Activated CD4-positive, alpha-beta T cell treated with anti-CD3 and anti-CD28 coated beads for 24 hours (primary cell): ENCODE measurements at regions not wholly inside any gene's neighbourhood (a gene's known extent, or its start where the extent isn't known, plus 50 kb on each side); places are given as distances from the start of the nearest gene placed in this dataset.
"Not testable (repeated sequence)": the region's sequence is repeated elsewhere in the genome, so short reads cannot be mapped to it uniquely, and the experiment has no call there.

Source experiments
- DNase-seq, 2 donors: peaks; one replicate each; pipeline ENCODE4 v3.0.0-alpha.2; 2020; ENCODE audit warnings: low read depth in 2 of 2

- DNase-seq = not testable (repeated sequence)
Observed at GRCh38 chrX:65825226-65825625, 157.8 kb downstream of the MSN start.

GRCh38 chrX:65821721-65822496 lies 154.5 kb downstream of the MSN start:
- peak; percentile 5 to 6 for DNase-seq

- DNase-seq = not testable (repeated sequence)
Observed at GRCh38 chrX:65819983-65820382, 152.5 kb downstream of the MSN start.

- no peak for DNase-seq
Observed at GRCh38 chrX:65813245-65813644, 145.8 kb downstream of the MSN start.

- no peak for DNase-seq
Observed at GRCh38 chrX:65811558-65812228, 144.2 kb downstream of the MSN start.
